Endothelial cell (in vitro differentiated cells): ENCODE measurements at regions not wholly inside any gene's neighbourhood (a gene's known extent, or its start where the extent isn't known, plus 50 kb on each side); places are given as distances from the start of the nearest gene placed in this dataset.

Source experiments
- DNase-seq: peaks from one replicate; pipeline ENCODE4 v3.0.0; 2021; ENCODE audit warnings: low spot score
- H3K27ac Mint-ChIP-seq: one replicate; pipeline ENCODE4 v1.8.0; 2021; ENCODE audit warnings: mixed read lengths, inconsistent platforms; ENCODE audit not compliant: unreplicated experiment
- H3K27me3 Mint-ChIP-seq: one replicate; pipeline ENCODE4 v1.8.0; 2021; ENCODE audit warnings: mild to moderate bottlenecking, moderate library complexity, mixed read lengths, inconsistent platforms; ENCODE audit not compliant: unreplicated experiment
- H3K36me3 Mint-ChIP-seq: one replicate; pipeline ENCODE4 v1.8.0; 2021; ENCODE audit warnings: mild to moderate bottlenecking, low read depth, mixed read lengths, inconsistent platforms; ENCODE audit not compliant: unreplicated experiment
- H3K4me1 Mint-ChIP-seq: one replicate; pipeline ENCODE4 v1.8.0; 2021; ENCODE audit warnings: mild to moderate bottlenecking, mixed read lengths, inconsistent platforms; ENCODE audit not compliant: unreplicated experiment
- H3K4me3 Mint-ChIP-seq: one replicate; pipeline ENCODE4 v1.8.0; 2021; ENCODE audit warnings: mild to moderate bottlenecking, mixed read lengths, inconsistent platforms; ENCODE audit not compliant: unreplicated experiment
- H3K9me3 Mint-ChIP-seq: one replicate; pipeline ENCODE4 v1.8.0; 2021; ENCODE audit warnings: mixed read lengths, inconsistent platforms; ENCODE audit not compliant: unreplicated experiment
- TF ChIP-seq, protein P1 (sequence below): fragments of 200-600 bp; sonication (generic); IDR thresholded peaks from one replicate; pipeline ENCODE4 v1.5.0; 2021; ENCODE audit warnings: antibody characterized with exemption; ENCODE audit not compliant: unreplicated experiment

- H3K36me3 Mint-ChIP-seq: no peaks in the 10 kb centered on the region
- no peak overlapping the region for H3K4me3 Mint-ChIP-seq
- H3K27ac Mint-ChIP-seq: no peak overlapping the region
- no peaks in the 10 kb centered on the region for H3K9me3 Mint-ChIP-seq
- no peaks in the 10 kb centered on the region for H3K27me3 Mint-ChIP-seq
- no peaks in the 10 kb centered on the region for H3K4me1 Mint-ChIP-seq
- no peak for DNase-seq
- TF ChIP-seq, protein P1, sequence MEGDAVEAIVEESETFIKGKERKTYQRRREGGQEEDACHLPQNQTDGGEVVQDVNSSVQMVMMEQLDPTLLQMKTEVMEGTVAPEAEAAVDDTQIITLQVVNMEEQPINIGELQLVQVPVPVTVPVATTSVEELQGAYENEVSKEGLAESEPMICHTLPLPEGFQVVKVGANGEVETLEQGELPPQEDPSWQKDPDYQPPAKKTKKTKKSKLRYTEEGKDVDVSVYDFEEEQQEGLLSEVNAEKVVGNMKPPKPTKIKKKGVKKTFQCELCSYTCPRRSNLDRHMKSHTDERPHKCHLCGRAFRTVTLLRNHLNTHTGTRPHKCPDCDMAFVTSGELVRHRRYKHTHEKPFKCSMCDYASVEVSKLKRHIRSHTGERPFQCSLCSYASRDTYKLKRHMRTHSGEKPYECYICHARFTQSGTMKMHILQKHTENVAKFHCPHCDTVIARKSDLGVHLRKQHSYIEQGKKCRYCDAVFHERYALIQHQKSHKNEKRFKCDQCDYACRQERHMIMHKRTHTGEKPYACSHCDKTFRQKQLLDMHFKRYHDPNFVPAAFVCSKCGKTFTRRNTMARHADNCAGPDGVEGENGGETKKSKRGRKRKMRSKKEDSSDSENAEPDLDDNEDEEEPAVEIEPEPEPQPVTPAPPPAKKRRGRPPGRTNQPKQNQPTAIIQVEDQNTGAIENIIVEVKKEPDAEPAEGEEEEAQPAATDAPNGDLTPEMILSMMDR: no peak
Measured at GRCh38 chr4:59535541-59535940, 1664.6 kb upstream of the ADGRL3 start.

DNA sequence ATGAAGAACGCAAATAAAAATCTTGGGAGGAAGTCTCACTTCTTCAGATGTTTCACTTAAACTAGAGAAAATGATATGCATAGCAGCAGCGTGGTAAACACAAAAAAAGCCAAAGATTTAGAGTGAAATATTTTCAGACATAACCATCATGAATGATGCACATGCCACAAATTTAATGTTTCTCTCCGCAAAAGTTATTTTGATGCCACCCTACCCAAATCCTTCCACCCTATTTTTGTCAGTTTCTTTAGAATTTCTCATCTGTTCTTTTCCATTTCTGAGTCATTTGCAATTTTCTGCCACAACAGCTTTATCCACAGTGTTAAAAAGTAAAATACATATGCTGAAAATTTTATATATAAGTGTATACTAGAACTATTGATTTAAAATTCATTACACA, 1663.7 kb upstream of the ADGRL3 start:
- no peak for DNase-seq
- TF ChIP-seq, protein P1: no peak
- H3K4me1 Mint-ChIP-seq: no peaks in the 10 kb centered on the region
- no peaks in the 10 kb centered on the region for H3K9me3 Mint-ChIP-seq
- H3K27ac Mint-ChIP-seq: no peak overlapping the region
- no peaks in the 10 kb centered on the region for H3K27me3 Mint-ChIP-seq
- no peaks in the 10 kb centered on the region for H3K36me3 Mint-ChIP-seq
- no peak overlapping the region for H3K4me3 Mint-ChIP-seq

DNA sequence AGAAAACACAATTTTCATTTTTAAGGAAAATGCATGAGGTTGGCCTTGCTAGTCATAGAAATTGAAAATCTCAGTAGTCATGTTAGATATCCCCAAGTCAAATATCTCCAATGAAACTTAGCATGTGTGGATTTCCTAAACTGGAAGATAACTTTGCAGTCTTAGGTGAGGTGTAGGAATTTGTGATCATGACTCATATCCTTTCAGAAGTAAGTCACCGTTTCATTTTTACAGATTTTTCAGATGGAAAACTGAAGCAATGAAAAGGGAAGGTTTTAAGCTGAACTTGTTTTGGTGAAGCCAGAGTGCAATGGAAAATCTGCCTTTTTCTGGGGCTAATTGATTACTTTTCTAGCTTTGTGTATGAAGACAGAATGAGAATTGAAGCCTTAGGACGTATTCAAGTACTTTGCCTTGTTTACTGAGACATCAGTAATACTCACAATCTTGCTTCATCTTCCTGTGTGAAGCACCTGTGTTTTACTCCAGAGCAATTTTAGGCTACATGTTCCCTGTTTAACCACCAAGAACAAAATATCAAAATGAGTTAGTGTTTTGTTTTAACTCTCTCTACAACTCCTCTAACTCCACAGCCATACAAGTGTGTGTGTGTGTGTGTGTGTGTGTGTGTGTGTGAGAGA, 1662.8 kb upstream of the ADGRL3 start:
- TF ChIP-seq, protein P1: no peak
- Mint-ChIP-seq H3K4me3 (no peak overlapping the region), H3K4me1 (no peaks in the 10 kb centered on the region), H3K27ac (no peak overlapping the region), H3K27me3 (no peaks in the 10 kb centered on the region), H3K9me3 (no peaks in the 10 kb centered on the region), H3K36me3 (no peaks in the 10 kb centered on the region)
- no peak for DNase-seq

DNA sequence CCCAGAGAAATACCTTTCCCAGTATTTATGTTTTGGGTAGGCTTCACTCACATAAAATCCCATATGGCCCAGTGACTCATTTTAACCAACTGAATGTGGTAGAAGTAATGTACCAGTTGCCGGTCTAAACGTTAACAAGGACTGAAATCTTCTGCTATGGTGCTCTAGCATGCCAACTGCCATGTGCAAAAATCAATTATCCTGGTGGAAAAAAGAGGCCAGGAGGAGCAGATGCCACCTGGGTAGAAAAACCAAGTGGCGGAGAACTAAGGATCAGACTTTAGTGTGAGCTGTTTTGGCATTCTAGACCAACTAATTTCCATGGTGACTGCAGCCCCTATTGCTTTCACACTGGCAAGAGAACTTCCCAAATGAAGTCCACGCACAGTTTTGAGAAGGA, 1660.7 kb upstream of the ADGRL3 start:
- H3K4me1 Mint-ChIP-seq: no peaks in the 10 kb centered on the region
- no peak for DNase-seq
- TF ChIP-seq, protein P1: no peak
- H3K4me3 Mint-ChIP-seq: no peak overlapping the region
- no peaks in the 10 kb centered on the region for H3K27me3 Mint-ChIP-seq
- H3K27ac Mint-ChIP-seq: no peak overlapping the region
- no peaks in the 10 kb centered on the region for H3K9me3 Mint-ChIP-seq
- no peaks in the 10 kb centered on the region for H3K36me3 Mint-ChIP-seq

DNA sequence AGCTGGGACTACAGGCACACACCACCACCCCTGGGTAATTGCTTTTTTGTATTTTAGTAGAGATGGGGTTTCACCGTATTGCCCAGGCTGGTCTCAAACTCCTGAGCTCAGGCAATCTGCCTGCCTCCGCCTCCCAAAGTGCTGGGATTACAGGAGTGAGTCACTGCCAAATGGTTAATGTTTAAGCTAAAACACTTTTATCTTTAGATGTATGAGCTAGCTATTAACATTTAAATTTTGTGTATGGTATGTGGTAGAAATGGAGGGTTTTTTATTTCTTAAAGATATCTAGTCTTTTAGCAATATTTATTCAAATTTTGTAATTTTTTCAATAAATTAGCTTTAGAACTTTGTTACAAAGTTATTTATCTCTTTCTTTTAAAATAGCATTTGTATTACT, 1659.8 kb upstream of the ADGRL3 start:
- Mint-ChIP-seq H3K27ac (no peak overlapping the region), H3K9me3 (no peaks in the 10 kb centered on the region), H3K27me3 (no peaks in the 10 kb centered on the region), H3K4me1 (no peaks in the 10 kb centered on the region), H3K36me3 (no peaks in the 10 kb centered on the region), H3K4me3 (no peak overlapping the region)
- DNase-seq: no peak
- TF ChIP-seq, protein P1: no peak
